ENCODE measurements at regions not wholly inside any gene's neighbourhood (a gene's known extent, or its start where the extent isn't known, plus 50 kb on each side); places are given as distances from the start of the nearest gene placed in this dataset.

DNA sequence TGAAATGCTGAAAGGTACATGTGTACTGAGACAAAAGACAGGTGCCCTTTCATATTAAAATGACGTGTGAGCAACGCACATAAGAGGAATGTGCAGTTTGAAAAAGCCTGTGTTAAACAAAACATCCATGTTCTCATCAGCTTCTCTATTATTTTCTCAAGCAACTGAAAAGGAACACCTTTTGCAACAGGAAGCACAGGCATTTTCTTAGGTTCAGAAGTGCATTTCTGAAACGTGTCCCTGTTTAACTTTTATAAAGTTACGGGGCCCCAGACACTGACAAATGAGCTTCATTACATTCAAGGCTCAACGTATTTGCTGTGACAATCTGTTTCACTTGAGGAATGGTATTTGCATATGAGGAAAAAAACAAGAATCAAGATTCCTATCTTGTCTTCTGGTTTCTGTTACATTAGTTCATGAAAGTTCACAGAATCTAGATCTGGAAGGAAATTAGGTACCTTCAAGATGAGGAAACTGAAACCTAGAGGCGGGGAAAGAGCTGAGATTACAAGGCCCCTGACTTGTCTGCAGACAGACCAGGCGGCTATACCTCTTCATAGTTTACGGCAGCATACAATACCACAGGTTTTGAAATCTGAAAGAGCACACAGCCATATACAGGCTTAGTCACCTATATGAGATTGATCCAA lies 431.7 kb downstream of the KLF12 start:
- Histone ChIP-seq H3K4me3 (ENCODE audit: low read depth, low read length) (no peak overlapping the region), H3K27me3 (ENCODE audit: control insufficient read depth, insufficient read depth, low read length) (no peaks in the 10 kb centered on the region), H3K36me3 (ENCODE audit: control insufficient read depth, insufficient read depth, low read length) (no peaks in the 10 kb centered on the region)
- no peak for DNase-seq (ENCODE audit: low read depth)
- TF ChIP-seq CTCF (IDR thresholded peaks at IDR 0.05; ENCODE audit: insufficient read depth, low read length, poor library complexity, severe bottlenecking) = no peak

DNA sequence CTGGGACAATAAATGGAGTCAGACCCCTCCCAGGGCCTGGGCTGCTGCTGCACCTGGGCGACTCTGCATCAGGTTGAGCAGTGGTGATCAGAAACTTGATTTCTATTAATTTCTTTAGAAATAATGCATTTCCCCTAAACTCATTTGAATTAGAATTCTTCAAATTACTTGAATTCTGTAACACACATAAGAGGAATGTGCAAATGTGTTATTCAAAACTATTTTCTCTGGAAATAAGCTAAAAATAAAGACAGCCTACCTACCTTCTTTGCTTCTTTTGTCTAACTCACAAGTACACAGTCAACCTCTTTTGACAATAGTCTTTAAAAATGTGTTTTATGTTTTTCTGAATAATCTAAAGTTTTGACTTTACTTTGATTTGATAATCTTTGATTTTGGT lies 433.0 kb downstream of the KLF12 start:
- Histone ChIP-seq H3K4me3 (ENCODE audit: low read depth, low read length) (no peak overlapping the region), H3K27me3 (ENCODE audit: control insufficient read depth, insufficient read depth, low read length) (no peaks in the 10 kb centered on the region), H3K36me3 (ENCODE audit: control insufficient read depth, insufficient read depth, low read length) (no peaks in the 10 kb centered on the region)
- no peak for DNase-seq (ENCODE audit: low read depth)
- TF ChIP-seq CTCF (IDR thresholded peaks at IDR 0.05; ENCODE audit: insufficient read depth, low read length, poor library complexity, severe bottlenecking) = no peak

DNA sequence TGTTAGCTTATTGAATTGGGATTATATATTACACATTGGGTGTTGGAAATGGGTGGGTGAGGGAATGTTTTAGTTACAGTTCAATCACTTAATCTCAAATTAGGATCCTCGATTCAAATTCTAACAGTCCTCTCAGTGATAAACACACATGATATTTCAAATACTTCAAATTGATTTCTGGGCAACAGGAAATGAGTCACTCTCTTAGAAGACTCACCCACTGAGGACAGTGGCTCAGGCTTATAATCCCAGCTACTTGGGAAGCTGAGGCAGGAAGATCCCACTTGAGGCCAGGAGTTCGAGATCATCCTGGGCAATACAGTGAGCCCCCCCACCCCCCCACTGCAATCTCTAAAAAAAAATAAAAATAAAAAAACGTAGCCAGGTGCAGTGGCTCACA lies 435.3 kb downstream of the KLF12 start:
- Histone ChIP-seq H3K36me3 (ENCODE audit: control insufficient read depth, insufficient read depth, low read length) (no peaks in the 10 kb centered on the region), H3K27me3 (ENCODE audit: control insufficient read depth, insufficient read depth, low read length) (no peaks in the 10 kb centered on the region), H3K4me3 (ENCODE audit: low read depth, low read length) (no peak overlapping the region)
- no peak for TF ChIP-seq CTCF (IDR thresholded peaks at IDR 0.05; ENCODE audit: insufficient read depth, low read length, poor library complexity, severe bottlenecking)
- no peak for DNase-seq (ENCODE audit: low read depth)

- Histone ChIP-seq H3K36me3 (ENCODE audit: control insufficient read depth, insufficient read depth, low read length) (no peaks in the 10 kb centered on the region), H3K27me3 (ENCODE audit: control insufficient read depth, insufficient read depth, low read length) (no peaks in the 10 kb centered on the region), H3K4me3 (ENCODE audit: low read depth, low read length) (no peak overlapping the region)
- DNase-seq (ENCODE audit: low read depth) = no peak
- no peak for TF ChIP-seq CTCF (IDR thresholded peaks at IDR 0.05; ENCODE audit: insufficient read depth, low read length, poor library complexity, severe bottlenecking)
These were observed 437.0 kb downstream of the KLF12 start for GRCh38 chr13:73697166-73697565.

- H3K27me3 ChIP-seq (ENCODE audit: control insufficient read depth, insufficient read depth, low read length) = no peaks in the 10 kb centered on the region
- no peak for DNase-seq (ENCODE audit: low read depth)
- TF ChIP-seq CTCF (IDR thresholded peaks at IDR 0.05; ENCODE audit: insufficient read depth, low read length, poor library complexity, severe bottlenecking) = no peak
- H3K4me3 ChIP-seq (ENCODE audit: low read depth, low read length) = no peak overlapping the region
- no peaks in the 10 kb centered on the region for H3K36me3 ChIP-seq (ENCODE audit: control insufficient read depth, insufficient read depth, low read length)
These were observed 437.5 kb downstream of the KLF12 start for GRCh38 chr13:73696713-73697112.

DNA sequence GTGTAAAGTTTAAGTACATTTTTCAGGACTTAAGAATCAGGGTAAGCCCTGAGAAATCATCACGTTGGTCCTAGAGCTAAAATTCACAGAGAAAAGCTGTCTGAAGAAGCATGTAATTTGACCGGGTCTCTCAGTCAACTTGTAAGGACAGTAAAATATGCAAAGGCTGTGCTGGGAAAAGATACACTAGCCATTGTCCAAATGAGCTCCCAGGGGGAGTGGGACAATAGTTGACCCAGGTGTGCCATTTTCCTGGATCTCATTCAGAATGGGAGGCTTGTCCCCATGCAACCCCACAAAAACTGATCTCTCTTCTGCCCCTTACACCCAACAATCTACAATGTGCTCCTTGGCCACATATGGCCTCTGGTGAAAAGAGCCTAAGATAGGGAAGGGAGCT lies 437.9 kb downstream of the KLF12 start:
- no peaks in the 10 kb centered on the region for H3K27me3 ChIP-seq (ENCODE audit: control insufficient read depth, insufficient read depth, low read length)
- no peak overlapping the region for H3K4me3 ChIP-seq (ENCODE audit: low read depth, low read length)
- DNase-seq (ENCODE audit: low read depth) = no peak
- no peak for TF ChIP-seq CTCF (IDR thresholded peaks at IDR 0.05; ENCODE audit: insufficient read depth, low read length, poor library complexity, severe bottlenecking)
- no peaks in the 10 kb centered on the region for H3K36me3 ChIP-seq (ENCODE audit: control insufficient read depth, insufficient read depth, low read length)

Data from kidney epithelial cell (primary cell).